ENCODE measurements at regions not wholly inside any gene's neighbourhood (a gene's known extent, or its start where the extent isn't known, plus 50 kb on each side); places are given as distances from the start of the nearest gene placed in this dataset.

- DNase-seq (ENCODE audit: low read depth): no peak
- TF ChIP-seq, protein P1, sequence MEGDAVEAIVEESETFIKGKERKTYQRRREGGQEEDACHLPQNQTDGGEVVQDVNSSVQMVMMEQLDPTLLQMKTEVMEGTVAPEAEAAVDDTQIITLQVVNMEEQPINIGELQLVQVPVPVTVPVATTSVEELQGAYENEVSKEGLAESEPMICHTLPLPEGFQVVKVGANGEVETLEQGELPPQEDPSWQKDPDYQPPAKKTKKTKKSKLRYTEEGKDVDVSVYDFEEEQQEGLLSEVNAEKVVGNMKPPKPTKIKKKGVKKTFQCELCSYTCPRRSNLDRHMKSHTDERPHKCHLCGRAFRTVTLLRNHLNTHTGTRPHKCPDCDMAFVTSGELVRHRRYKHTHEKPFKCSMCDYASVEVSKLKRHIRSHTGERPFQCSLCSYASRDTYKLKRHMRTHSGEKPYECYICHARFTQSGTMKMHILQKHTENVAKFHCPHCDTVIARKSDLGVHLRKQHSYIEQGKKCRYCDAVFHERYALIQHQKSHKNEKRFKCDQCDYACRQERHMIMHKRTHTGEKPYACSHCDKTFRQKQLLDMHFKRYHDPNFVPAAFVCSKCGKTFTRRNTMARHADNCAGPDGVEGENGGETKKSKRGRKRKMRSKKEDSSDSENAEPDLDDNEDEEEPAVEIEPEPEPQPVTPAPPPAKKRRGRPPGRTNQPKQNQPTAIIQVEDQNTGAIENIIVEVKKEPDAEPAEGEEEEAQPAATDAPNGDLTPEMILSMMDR (conservative IDR thresholded peaks at IDR 0.05; ENCODE audit: low read depth, low read length): no peak
- no peak overlapping the region for H3K4me3 ChIP-seq (ENCODE audit: low read depth, low read length)
These were observed 68.8 kb upstream of the C1orf174 start for GRCh38 chr1:3968851-3969250.

DNA sequence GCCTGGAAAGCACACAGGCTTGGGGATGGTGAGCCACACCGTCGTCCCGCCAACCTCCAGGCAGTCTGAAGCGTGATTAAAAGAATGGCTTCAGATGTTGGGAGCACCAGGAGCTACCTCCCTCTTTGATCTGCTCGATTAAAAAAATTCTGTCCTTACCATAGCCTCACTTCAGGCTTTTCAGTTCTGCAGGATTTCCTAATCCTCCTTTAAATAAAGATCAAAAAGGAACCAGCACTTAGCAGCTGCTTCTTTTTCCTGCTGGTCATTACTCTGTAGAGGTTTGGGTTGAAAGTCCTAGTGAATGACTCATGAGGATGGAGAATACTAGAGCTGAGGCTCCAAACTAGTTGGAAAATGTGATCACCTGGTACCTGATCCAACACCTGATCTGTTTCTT, 71.9 kb upstream of the C1orf174 start:
- H3K4me3 ChIP-seq (ENCODE audit: low read depth, low read length): no peak overlapping the region
- DNase-seq (ENCODE audit: low read depth): no peak
- TF ChIP-seq, protein P1 (conservative IDR thresholded peaks at IDR 0.05; ENCODE audit: low read depth, low read length): no peak

- TF ChIP-seq, protein P1 (conservative IDR thresholded peaks at IDR 0.05; ENCODE audit: low read depth, low read length): no peak
- no peak overlapping the region for H3K4me3 ChIP-seq (ENCODE audit: low read depth, low read length)
- DNase-seq (ENCODE audit: low read depth): no peak
These were observed 76.0 kb upstream of the C1orf174 start for GRCh38 chr1:3975903-3976630.

GRCh38 chr1:3976821-3977220, 76.7 kb upstream of the C1orf174 start:
- no peak overlapping the region for H3K4me3 ChIP-seq (ENCODE audit: low read depth, low read length)
- TF ChIP-seq, protein P1 (conservative IDR thresholded peaks at IDR 0.05; ENCODE audit: low read depth, low read length): no peak
- no peak for DNase-seq (ENCODE audit: low read depth)

DNA sequence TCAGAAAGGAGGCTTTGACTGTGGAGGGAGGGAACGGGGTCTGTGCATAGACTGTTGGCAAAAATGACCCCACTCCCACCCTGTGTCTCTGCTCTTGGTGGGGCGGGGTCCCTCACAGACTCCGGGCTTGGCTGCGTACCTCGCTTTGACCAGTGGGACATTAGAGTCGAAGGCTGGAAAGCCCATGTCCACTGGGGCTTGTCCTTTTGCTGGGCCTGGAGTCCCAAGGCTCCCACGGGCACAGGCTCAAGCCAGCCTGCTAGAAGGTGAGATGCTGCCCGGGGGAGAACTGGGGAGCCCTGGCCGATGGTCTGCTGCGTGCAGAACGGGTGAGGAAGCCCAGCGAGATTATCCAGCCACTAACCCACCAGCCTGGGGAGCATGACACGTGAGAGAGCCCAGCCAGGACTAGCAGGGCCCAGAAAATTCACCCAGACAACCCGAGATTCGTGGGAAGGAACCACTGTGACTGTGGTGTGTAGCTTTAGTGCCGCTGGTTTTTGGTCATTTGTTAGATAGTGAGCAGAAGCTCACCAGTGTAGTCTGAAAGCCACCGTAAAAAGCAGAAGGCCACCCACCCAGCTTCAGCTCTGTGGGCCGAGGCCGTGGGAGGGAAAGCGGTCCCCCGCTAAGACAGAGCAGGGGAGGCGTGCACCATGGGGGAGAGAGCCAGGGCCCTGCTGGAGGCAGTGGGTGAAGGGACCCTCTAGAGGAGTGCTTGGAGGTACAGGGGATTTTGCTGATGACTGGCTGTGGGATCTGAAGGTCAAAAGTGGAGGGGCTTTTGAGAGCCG, 78.3 kb upstream of the C1orf174 start:
- no peak for DNase-seq (ENCODE audit: low read depth)
- no peak overlapping the region for H3K4me3 ChIP-seq (ENCODE audit: low read depth, low read length)
- TF ChIP-seq, protein P1 (conservative IDR thresholded peaks at IDR 0.05; ENCODE audit: low read depth, low read length): no peak

- H3K4me3 ChIP-seq (ENCODE audit: low read depth, low read length): no peak overlapping the region
- DNase-seq (ENCODE audit: low read depth): no peak
- TF ChIP-seq, protein P1 (conservative IDR thresholded peaks at IDR 0.05; ENCODE audit: low read depth, low read length): no peak
These were observed 78.9 kb upstream of the C1orf174 start for GRCh38 chr1:3978990-3979325.

All from choroid plexus epithelial cell (primary cell).